Hematopoietic multipotent progenitor cell treated with erythropoietin and hydrocortisone succinate and interleukin-3 and kit ligand, for 17 days (in vitro differentiated cells): ENCODE measurements at regions not wholly inside any gene's neighbourhood (a gene's known extent, or its start where the extent isn't known, plus 50 kb on each side); places are given as distances from the start of the nearest gene placed in this dataset.

Source experiments
- DNase-seq: peaks from one replicate; pipeline ENCODE4 v3.0.0-alpha.2; 2015; ENCODE audit warnings: low spot score

- no peak for DNase-seq
Observed at GRCh38 chr12:24223926-24224325, 274.5 kb upstream of the SOX5 start.

DNA sequence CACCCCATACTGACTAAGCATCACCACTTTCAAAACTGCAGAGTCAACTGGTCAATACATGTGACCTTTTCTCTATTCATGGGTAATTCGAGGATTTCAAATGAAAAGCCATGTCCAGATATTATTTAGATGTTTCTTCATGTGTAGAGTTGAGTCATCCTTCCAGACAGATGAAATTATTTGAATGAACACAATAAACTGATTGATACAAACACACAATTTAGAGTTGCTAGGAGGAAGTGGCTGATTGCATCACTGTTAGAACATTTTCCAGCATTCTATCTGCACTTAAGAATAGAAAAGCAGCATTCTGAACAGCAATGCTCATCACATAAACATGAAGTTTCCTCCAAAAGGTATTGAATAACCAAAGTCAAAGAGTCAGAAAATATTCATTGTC, 273.5 kb upstream of the SOX5 start:
- no peak for DNase-seq

GRCh38 chr12:24212496-24212895, 263.0 kb upstream of the SOX5 start:
- DNase-seq: no peak

GRCh38 chr12:24206621-24207020, 257.2 kb upstream of the SOX5 start:
- DNase-seq: no peak

- DNase-seq: no peak
Observed at GRCh38 chr12:24201258-24201970, 251.9 kb upstream of the SOX5 start.

- DNase-seq: no peak
Observed at GRCh38 chr12:24200010-24200409, 250.5 kb upstream of the SOX5 start.

DNA sequence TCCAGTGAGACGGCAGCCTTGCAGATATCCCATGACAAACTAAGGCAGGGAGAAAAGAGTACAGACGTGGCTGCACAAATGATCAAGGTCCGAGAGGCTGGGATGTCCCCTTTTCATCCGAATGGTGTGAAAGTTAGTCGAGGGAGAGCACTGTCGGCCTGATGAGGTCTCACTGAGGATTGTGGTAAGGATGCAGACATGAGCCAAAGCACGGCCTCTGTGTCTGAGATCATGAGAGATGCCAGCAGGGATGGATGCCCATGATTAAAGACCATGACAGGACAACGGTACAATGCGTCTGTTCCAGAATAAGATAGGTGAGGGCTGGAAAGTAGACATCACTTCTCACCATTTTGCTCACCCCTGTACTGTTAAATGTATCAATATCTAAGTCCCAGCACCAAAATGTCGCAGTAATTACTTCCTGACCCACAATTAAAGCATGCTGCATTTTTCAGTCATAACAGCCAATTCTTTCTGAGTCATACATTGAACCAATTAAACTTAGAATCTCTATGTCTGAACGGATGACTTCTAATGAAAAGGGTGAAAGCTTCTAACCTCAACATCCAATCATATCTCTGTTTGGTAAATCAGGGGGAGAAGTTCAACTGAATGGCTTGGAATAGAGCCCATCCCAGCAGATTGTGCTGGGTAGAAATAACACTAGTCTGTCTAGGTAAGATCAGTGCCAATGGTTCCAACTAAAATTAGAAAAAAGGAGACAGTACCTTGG, 249.6 kb upstream of the SOX5 start:
- DNase-seq: no peak

GRCh38 chr12:24198070-24198469, 248.6 kb upstream of the SOX5 start:
- no peak for DNase-seq

DNA sequence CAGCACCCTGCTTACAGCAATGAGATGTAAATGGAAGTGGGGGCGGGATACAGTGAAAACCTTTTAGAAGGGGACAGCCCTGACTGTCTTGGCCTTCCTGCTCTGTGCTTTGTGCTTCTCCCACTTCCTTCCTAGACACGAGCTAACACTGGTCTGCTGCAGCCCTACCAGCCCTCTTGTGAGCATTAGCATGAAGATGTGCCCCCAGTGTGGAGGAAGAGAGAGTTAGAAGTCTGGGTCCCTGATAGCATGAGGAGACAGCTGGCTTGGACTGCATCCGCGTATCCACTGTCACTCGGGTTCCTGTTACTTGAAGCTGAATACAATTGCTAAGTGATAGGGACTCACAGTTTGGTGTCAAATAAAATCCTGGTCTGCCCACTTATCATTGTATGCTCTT, 248.1 kb upstream of the SOX5 start:
- DNase-seq: no peak

DNA sequence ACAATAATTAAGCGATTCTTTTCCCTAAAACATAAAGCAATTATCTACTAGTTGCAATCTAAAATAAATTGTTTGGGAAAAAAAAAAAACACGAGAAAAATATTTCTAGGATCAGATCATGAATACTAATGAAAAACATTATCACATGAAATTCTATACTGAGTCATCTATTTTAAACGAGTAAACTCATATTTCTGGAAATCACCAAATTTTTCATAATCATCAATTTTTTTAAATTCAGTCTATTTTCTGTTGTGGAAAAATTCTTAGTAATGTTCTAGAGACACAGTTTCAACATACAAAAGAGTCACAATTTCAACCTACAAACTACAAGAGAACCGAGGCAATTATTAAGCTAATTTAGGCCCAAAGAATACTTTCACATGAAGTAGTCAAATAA, 245.6 kb upstream of the SOX5 start:
- DNase-seq: no peak

DNA sequence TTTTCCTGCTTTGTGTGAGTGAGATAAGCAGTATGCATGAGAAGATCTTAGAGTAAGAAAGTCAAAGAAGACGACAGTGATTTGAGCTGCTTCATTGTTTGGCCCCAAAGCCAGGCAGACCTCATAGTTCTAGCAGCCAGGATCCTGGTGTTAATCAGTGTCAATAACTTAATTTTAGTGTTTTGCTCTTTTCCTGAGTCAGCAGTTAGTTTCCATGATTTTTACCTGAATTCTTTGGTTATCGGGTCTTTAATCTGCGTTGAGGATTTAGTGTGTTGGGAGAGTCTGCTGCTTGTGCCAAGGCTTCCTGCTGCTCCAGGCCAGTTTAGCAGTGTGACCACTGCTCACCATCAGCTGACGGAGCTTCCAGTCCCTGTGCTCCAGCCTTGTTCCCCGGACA, 241.6 kb upstream of the SOX5 start:
- DNase-seq: no peak

- no peak for DNase-seq
Observed at GRCh38 chr12:24185782-24186181, 236.3 kb upstream of the SOX5 start.

DNA sequence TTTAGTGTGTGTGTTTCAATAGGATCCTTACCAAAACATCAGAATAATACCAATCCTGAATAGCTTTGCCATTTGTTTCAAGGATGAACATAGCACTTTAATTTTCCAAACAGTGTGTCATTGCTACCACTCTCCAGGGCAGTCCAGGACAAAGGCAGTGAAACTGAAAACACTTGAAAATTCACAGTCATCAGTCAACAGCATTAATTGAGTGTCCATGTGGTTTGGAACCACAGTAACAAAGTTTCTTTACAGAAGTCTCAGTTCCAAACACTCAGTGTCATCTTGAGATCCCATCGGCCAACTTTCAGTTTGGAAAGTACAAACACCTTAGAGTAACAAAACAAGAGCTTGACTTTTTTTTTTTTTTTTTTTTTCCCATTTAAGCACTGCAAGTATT, 228.4 kb upstream of the SOX5 start:
- DNase-seq: no peak

DNA sequence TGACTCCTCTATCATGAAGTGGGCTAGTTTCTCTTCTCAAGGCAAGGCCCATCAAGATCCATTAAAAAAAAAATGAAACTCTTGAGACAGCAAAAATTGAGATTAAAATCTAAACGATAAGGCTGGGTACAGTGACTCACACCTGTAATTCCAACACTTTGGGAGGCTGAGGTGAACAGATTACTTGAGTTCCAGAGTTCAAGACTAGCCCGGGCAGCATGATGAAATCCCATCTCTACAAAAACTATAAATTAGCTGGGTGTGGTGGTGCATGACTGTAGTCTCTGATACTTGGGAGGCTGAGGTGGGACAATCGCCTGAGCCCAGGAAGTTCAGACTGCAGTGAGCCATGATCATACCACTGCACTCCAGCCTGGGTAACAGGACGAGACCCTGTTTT, 226.5 kb upstream of the SOX5 start:
- DNase-seq: no peak

GRCh38 chr12:24175284-24175683, 225.8 kb upstream of the SOX5 start:
- DNase-seq: no peak

- no peak for DNase-seq
Observed at GRCh38 chr12:24173067-24173466, 223.6 kb upstream of the SOX5 start.

- no peak for DNase-seq
Observed at GRCh38 chr12:24172773-24173066, 223.2 kb upstream of the SOX5 start.

GRCh38 chr12:24172031-24172772, 222.7 kb upstream of the SOX5 start:
- DNase-seq: no peak

DNA sequence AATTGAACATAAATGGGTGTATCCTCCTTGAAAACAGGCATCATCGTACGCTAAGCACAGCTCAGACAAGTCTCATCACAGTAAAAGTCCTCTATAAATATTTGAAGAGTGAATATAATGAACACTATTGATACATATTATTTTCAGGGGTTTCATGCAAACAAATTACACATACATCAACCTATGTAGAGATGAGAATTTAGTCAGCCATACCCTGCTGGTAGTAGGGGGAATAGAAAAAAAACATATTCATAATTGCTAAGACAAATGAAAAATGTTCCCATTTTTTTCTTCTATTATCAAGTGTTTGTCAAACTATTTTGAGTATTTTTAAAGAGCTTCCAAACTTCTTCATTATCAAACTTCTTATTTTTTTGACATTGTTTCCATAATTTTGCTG, 205.6 kb upstream of the SOX5 start:
- DNase-seq: no peak

GRCh38 chr12:24153079-24153478, 203.6 kb upstream of the SOX5 start:
- DNase-seq: no peak

DNA sequence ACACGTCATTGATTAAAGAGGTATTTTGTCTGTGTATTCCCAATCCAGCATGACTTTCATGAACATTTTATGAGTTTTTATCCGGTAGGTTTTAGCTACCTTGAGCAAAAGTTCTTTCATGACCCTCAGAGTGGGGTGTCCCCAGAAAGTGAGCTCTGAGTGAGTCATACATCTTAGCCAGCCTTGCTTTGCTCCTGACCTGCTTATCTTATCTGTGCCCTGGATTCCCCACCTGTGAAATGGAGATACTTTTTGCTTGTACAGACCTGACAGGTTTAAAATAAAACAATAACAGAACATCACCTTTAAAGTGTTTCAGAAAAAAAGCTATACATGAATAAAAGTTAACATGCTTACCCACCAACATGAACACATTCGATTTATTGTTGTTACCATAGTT, 202.8 kb upstream of the SOX5 start:
- no peak for DNase-seq

GRCh38 chr12:24143928-24144327, 194.5 kb upstream of the SOX5 start:
- no peak for DNase-seq

DNA sequence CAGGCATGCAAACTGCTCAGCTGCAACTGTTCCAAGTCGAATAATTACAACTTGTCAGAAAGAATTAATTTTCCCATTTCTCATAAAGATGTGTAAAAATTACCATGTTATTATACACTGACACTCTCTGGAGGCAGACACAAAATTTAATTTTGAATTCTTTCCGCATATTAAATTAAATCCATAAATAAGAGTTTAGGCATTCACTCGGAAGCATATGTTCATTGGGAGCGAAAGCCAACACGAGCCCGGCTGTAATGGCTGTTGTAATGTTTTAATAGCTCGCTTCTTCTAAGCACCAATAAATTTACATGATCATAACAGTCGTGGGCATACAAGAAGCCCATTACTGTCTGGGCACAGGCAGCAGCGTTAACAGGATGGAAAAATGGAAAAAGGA, 189.6 kb upstream of the SOX5 start:
- DNase-seq: no peak
